Activated CD8-positive, alpha-beta T cell treated with anti-CD3 and anti-CD28 coated beads for 36 hours (primary cell): ENCODE measurements at regions not wholly inside any gene's neighbourhood (a gene's known extent, or its start where the extent isn't known, plus 50 kb on each side); places are given as distances from the start of the nearest gene placed in this dataset.

Experiments used
- ATAC-seq: fragments of 200-7000 bp; cut with Tn5 transposase; one replicate; pipeline ENCODE4 v1.10.0; 2021; ENCODE audit warnings: mild to moderate bottlenecking, moderate library complexity
- CTCF ChIA-PET: fragments of 350-600 bp; sonication (Branson Sonifier 250); formaldehyde crosslinking; loops from one replicate; lab custom pipeline; 2021; ENCODE audit warnings: antibody characterized with exemption; lab: Charles Lee
- POLR2A ChIA-PET: fragments of 350-600 bp; sonication (Branson Sonifier 250); formaldehyde crosslinking; loops from one replicate; lab custom pipeline; 2021; ENCODE audit warnings: antibody characterized with exemption; lab: Charles Lee
- DNase-seq: peaks from one replicate; pipeline ENCODE4 v3.0.0-alpha.2; 2020
- H3K27ac Mint-ChIP-seq: one replicate; pipeline ENCODE4 v1.8.0; 2021; ENCODE audit warnings: mild to moderate bottlenecking, mixed read lengths
- H3K27me3 Mint-ChIP-seq: one replicate; pipeline ENCODE4 v1.8.0; 2021; ENCODE audit warnings: mixed read lengths
- H3K36me3 Mint-ChIP-seq: one replicate; pipeline ENCODE4 v1.8.0; 2021; ENCODE audit warnings: low read depth, mixed read lengths
- H3K4me1 Mint-ChIP-seq: one replicate; pipeline ENCODE4 v1.8.0; 2021; ENCODE audit warnings: low read depth, mixed read lengths
- H3K4me3 Mint-ChIP-seq: one replicate; pipeline ENCODE4 v1.8.0; 2021; ENCODE audit warnings: mild to moderate bottlenecking, moderate library complexity, mixed read lengths
- H3K9me3 Mint-ChIP-seq: one replicate; pipeline ENCODE4 v1.8.0; 2021; ENCODE audit warnings: mixed read lengths
- CTCF ChIP-seq: fragments of 200-600 bp; IDR thresholded peaks from one replicate; pipeline ENCODE4 v1.8.0; 2022; ENCODE audit warnings: antibody characterized with exemption, mild to moderate bottlenecking
- intact Hi-C: fragments of 100-400 bp; cut with micrococcal nuclease; formaldehyde crosslinking; loops from one replicate; pipeline ENCODE4 v1.10.0; 2022

GRCh38 chr20:6831461-6831860 lies 64.0 kb downstream of the BMP2 start:
- POLR2A ChIA-PET: no interaction called here
- intact Hi-C loops: no loop called here
- no peak for ATAC-seq
- Mint-ChIP-seq H3K36me3 (no peaks in the 10 kb centered on the region), H3K4me1 (no peaks in the 10 kb centered on the region), H3K27ac (no peak overlapping the region), H3K4me3 (no peak overlapping the region), H3K27me3 (no peaks in the 10 kb centered on the region), H3K9me3 (peaks cover 3% of the 10 kb centered on the region)
- CTCF ChIA-PET: no interaction called here
- TF ChIP-seq CTCF: no peak
- no peak for DNase-seq

- CTCF ChIA-PET: no interaction called here
- no peak overlapping the region for H3K27ac Mint-ChIP-seq
These were observed 65.3 kb downstream of the BMP2 start for GRCh38 chr20:6832811-6833210.

GRCh38 chr20:6835609-6836008 lies 68.1 kb downstream of the BMP2 start:
- no peaks in the 10 kb centered on the region for H3K27me3 Mint-ChIP-seq
- H3K4me1 Mint-ChIP-seq: no peaks in the 10 kb centered on the region
- DNase-seq: no peak
- intact Hi-C loops: no loop called here
- ChIA-PET CTCF (no interaction called here), POLR2A (no interaction called here)
- ATAC-seq: no peak
- H3K27ac Mint-ChIP-seq: no peak overlapping the region
- H3K4me3 Mint-ChIP-seq: no peak overlapping the region
- H3K36me3 Mint-ChIP-seq: no peaks in the 10 kb centered on the region
- no peak for TF ChIP-seq CTCF
- no peaks in the 10 kb centered on the region for H3K9me3 Mint-ChIP-seq

More at GRCh38 chr20:6832811-6833210, 65.3 kb downstream of the BMP2 start:
- H3K27me3 Mint-ChIP-seq: no peaks in the 10 kb centered on the region
- intact Hi-C loops: no loop called here
- no peak overlapping the region for H3K4me3 Mint-ChIP-seq
- ATAC-seq (no peak), DNase-seq (no peak)
- H3K9me3 Mint-ChIP-seq: no peaks in the 10 kb centered on the region
- no peaks in the 10 kb centered on the region for H3K36me3 Mint-ChIP-seq
- H3K4me1 Mint-ChIP-seq: no peaks in the 10 kb centered on the region
- TF ChIP-seq CTCF: no peak
- POLR2A ChIA-PET: no interaction called here

- no peak overlapping the region for H3K4me3 Mint-ChIP-seq
- no peak for ATAC-seq
- ChIA-PET CTCF (interaction anchor here (1.6 kb wide), 1 partner anchor 71 kb away, joined by 3 read pairs; no protein-coding TSS in a partner anchor), POLR2A (no interaction called here)
- no peaks in the 10 kb centered on the region for H3K4me1 Mint-ChIP-seq
- intact Hi-C loops: no loop called here
- H3K36me3 Mint-ChIP-seq: no peaks in the 10 kb centered on the region
- no peak overlapping the region for H3K27ac Mint-ChIP-seq
- no peaks in the 10 kb centered on the region for H3K9me3 Mint-ChIP-seq
- no peaks in the 10 kb centered on the region for H3K27me3 Mint-ChIP-seq
- no peak for DNase-seq
- TF ChIP-seq CTCF: no peak
These were observed 69.4 kb downstream of the BMP2 start for GRCh38 chr20:6836821-6837374.

GRCh38 chr20:6837730-6838129 lies 70.2 kb downstream of the BMP2 start:
- Mint-ChIP-seq H3K36me3 (no peaks in the 10 kb centered on the region), H3K27me3 (no peaks in the 10 kb centered on the region), H3K4me1 (no peaks in the 10 kb centered on the region), H3K9me3 (no peaks in the 10 kb centered on the region), H3K27ac (no peak overlapping the region), H3K4me3 (no peak overlapping the region)
- TF ChIP-seq CTCF: no peak
- intact Hi-C loops: no loop called here
- ATAC-seq: no peak
- ChIA-PET POLR2A (no interaction called here), CTCF (interaction anchor here (1.6 kb wide), 1 partner anchor 72 kb away, joined by 3 read pairs; no protein-coding TSS in a partner anchor)
- DNase-seq: no peak
